ENCODE measurements at regions not wholly inside any gene's neighbourhood (a gene's known extent, or its start where the extent isn't known, plus 50 kb on each side); places are given as distances from the start of the nearest gene placed in this dataset.

GRCh38 chr3:5442786-5443138, 255.3 kb downstream of the EDEM1 start:
- TF ChIP-seq CTCF (IDR thresholded peaks at IDR 0.05), result no peak
- no peak for TF ChIP-seq POLR2A (IDR thresholded peaks at IDR 0.05)

All from prostate gland (tissue), 2 donors.